DND-41 (cell line): ENCODE measurements at regions not wholly inside any gene's neighbourhood (a gene's known extent, or its start where the extent isn't known, plus 50 kb on each side); places are given as distances from the start of the nearest gene placed in this dataset.

Experiments used
- ATAC-seq: fragments of 200-7000 bp; cut with Tn5 transposase; 3 replicates; pipeline ENCODE4 v1.9.1; 2021; ENCODE audit warnings: low read depth; ENCODE audit not compliant: insufficient read depth
- DNase-seq: peaks from one replicate; pipeline ENCODE4 v3.0.0-alpha.2; 2020
- H2AFZ ChIP-seq: 2 replicates; pipeline ENCODE4 v1.6.0; 2012; ENCODE audit warnings: low read depth, low read length
- H3K27ac ChIP-seq: 2 replicates; pipeline ENCODE4 v1.5.1; 2012; ENCODE audit warnings: low read length, inconsistent platforms
- H3K27me3 ChIP-seq: fragments of 200-600 bp; sonication (generic); 2 replicates; pipeline ENCODE4 v1.6.0; 2012; ENCODE audit warnings: low read length, mild to moderate bottlenecking, inconsistent platforms; ENCODE audit not compliant: insufficient read depth, poor library complexity
- H3K36me3 ChIP-seq: 2 replicates; pipeline ENCODE4 v1.5.1; 2012; ENCODE audit warnings: low read length, inconsistent platforms; ENCODE audit not compliant: insufficient read depth
- H3K4me1 ChIP-seq: 2 replicates; pipeline ENCODE4 v1.5.1; 2012; ENCODE audit warnings: mild to moderate bottlenecking, low read length; ENCODE audit not compliant: insufficient read depth
- H3K4me2 ChIP-seq: 2 replicates; pipeline ENCODE4 v1.6.0; 2012; ENCODE audit warnings: mild to moderate bottlenecking, moderate library complexity, low read length, inconsistent platforms; ENCODE audit not compliant: insufficient read depth
- H3K4me3 ChIP-seq, 2 experiments: fragments of 200-600 bp in 1 of 2; shearing (Covaris generic) in 1 of 2; 2 replicates each; pipeline ENCODE4 v1.5.1; 2012 to 2016; ENCODE audit warnings: inconsistent platforms in 2 of 2, low read length in 2 of 2, mild to moderate bottlenecking in 2 of 2, low read depth in 1 of 2, moderate library complexity in 1 of 2
- H3K79me2 ChIP-seq: 2 replicates; pipeline ENCODE4 v1.6.0; 2012; ENCODE audit warnings: low read length, inconsistent platforms; ENCODE audit not compliant: insufficient read depth
- H3K9ac ChIP-seq: 2 replicates; pipeline ENCODE4 v1.6.0; 2012; ENCODE audit warnings: low read depth, mild to moderate bottlenecking, inconsistent platforms, low read length, moderate library complexity
- H3K9me3 ChIP-seq: 2 replicates; pipeline ENCODE4 v1.5.1; 2012; ENCODE audit warnings: low read length, moderate library complexity, mild to moderate bottlenecking, inconsistent platforms; ENCODE audit not compliant: insufficient read depth, severe bottlenecking
- H4K20me1 ChIP-seq: 2 replicates; pipeline ENCODE4 v1.6.0; 2012; ENCODE audit warnings: low read length; ENCODE audit not compliant: insufficient read depth
- CTCF ChIP-seq: IDR thresholded peaks from 2 replicates; pipeline ENCODE4 v1.5.1; 2012; ENCODE audit warnings: borderline replicate concordance, low read length, moderate library complexity, mild to moderate bottlenecking; ENCODE audit not compliant: poor library complexity, severe bottlenecking; ENCODE audit errors: extremely low read depth
- EZH2 ChIP-seq: IDR thresholded peaks from 3 replicates; pipeline ENCODE4 v1.6.1; 2012; ENCODE audit warnings: borderline replicate concordance, low read depth, mild to moderate bottlenecking, moderate library complexity, low read length, inconsistent platforms; ENCODE audit not compliant: severe bottlenecking

- Histone ChIP-seq H3K9me3 (no peaks in the 10 kb centered on the region), H4K20me1 (no peaks in the 10 kb centered on the region), H3K27ac (no peak overlapping the region), H3K4me1 (no peaks in the 10 kb centered on the region), H2AFZ (no peak overlapping the region), H3K27me3 (no peaks in the 10 kb centered on the region), H3K4me3 (no peak overlapping the region), H3K79me2 (no peaks in the 10 kb centered on the region), H3K9ac (no peak overlapping the region), H3K4me2 (no peak overlapping the region), H3K36me3 (no peaks in the 10 kb centered on the region)
- DNase-seq (no peak), ATAC-seq (no peak)
- TF ChIP-seq CTCF: no peak
- no peak for TF ChIP-seq EZH2
Measured at GRCh38 chr13:68846663-68847062, 1261.0 kb upstream of the ATXN8OS start.

DNA sequence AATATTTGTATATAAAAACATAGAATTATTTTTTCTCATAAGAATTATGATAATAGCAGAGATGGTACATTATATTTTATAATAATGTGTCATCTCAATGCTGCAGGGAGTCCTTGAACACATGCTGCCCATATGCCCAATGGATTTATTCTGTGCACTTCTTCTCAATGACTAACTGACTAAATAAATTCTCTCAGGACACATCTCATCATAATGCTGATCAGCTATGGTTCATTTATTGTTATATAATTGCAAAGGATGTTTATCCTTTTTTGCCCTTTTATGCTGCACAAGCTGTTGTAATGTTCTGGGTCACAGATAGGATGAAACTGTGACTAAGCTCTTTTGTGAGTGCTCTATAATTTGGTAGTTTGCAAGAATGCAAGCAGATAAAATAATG lies 1273.3 kb upstream of the ATXN8OS start:
- no peak overlapping the region for H3K9ac ChIP-seq
- H3K4me3 ChIP-seq: no peak overlapping the region
- DNase-seq (no peak), ATAC-seq (no peak)
- no peak for TF ChIP-seq CTCF
- TF ChIP-seq EZH2: no peak
- no peak overlapping the region for H2AFZ ChIP-seq
- no peaks in the 10 kb centered on the region for H3K36me3 ChIP-seq
- no peaks in the 10 kb centered on the region for H3K4me1 ChIP-seq
- no peak overlapping the region for H3K4me2 ChIP-seq
- H3K79me2 ChIP-seq: no peaks in the 10 kb centered on the region
- no peak overlapping the region for H3K27ac ChIP-seq
- no peaks in the 10 kb centered on the region for H3K27me3 ChIP-seq
- no peaks in the 10 kb centered on the region for H4K20me1 ChIP-seq
- no peaks in the 10 kb centered on the region for H3K9me3 ChIP-seq

DNA sequence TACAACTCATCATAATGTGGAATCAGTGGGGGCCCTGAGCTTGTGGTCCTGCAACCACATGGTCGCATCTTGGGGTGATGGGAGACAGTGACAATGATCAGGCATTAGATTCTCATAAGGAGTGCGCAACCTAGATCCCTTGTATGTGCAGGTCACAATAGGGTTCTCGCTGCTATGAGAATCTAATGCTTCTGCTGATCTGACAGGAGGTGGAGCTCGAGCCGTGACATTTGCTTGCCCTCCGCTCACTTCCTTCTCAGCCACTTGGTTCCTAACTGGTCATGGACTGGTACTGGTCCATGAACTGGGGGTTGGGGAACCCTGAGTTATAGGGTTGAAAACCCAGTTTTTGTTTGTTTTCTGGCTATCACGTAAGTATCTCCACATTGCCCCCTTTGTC lies 1290.9 kb upstream of the ATXN8OS start:
- no peak overlapping the region for H3K9ac ChIP-seq

More for the DNA sequence above, 1290.9 kb upstream of the ATXN8OS start:
- no peaks in the 10 kb centered on the region for H3K9me3 ChIP-seq
- no peaks in the 10 kb centered on the region for H3K27me3 ChIP-seq
- no peaks in the 10 kb centered on the region for H3K79me2 ChIP-seq
- TF ChIP-seq EZH2: no peak
- no peak for TF ChIP-seq CTCF
- no peak for DNase-seq
- ATAC-seq: no peak
- no peak overlapping the region for H3K27ac ChIP-seq
- no peaks in the 10 kb centered on the region for H4K20me1 ChIP-seq
- no peak overlapping the region for H3K4me3 ChIP-seq
- H3K4me2 ChIP-seq: no peak overlapping the region
- no peak overlapping the region for H2AFZ ChIP-seq
- H3K36me3 ChIP-seq: no peaks in the 10 kb centered on the region
- H3K4me1 ChIP-seq: no peaks in the 10 kb centered on the region
